ENCODE measurements at regions not wholly inside any gene's neighbourhood (a gene's known extent, or its start where the extent isn't known, plus 50 kb on each side); places are given as distances from the start of the nearest gene placed in this dataset.

DNA sequence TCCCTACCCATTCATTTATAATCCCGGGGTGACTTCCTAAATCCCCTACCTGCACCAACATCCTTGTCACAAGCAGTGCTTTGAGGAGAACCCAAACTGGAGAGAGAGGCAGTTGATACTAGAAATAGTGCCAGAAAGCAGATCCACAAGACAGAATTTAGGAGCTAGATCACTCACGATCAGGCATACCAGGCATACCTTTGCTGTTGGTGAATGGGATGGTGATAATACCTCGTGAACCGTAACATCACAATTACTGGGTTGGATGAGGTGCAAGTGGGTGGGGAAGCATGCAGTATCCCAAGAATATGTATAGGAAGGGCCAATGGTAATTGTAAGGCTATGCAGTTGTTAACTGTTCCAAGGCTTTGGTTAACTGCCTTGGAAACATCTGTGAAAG lies 129.3 kb downstream of the TMA16 start:
- DNase-seq: no peak

DNA sequence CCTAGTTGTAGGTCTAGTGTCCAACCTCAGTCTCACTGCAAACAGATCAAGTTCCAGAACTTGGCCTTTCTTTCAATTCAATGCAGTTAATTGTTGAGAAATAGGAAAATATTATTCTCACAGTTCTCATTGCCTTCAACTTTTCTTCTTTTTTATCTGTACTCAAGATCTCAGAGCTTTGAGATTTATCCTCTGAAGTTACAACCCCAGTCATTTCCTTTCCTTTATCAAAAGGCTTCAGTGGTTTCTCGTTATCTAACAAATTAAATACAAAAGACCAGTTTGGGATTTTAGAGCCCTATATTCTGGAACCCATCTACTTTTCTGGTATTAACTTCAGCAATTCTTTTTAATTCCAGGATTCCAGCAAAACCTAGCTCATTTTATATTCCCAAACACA lies 130.2 kb downstream of the TMA16 start:
- peak in 1 of 2 donors; percentile 10 for DNase-seq

DNA sequence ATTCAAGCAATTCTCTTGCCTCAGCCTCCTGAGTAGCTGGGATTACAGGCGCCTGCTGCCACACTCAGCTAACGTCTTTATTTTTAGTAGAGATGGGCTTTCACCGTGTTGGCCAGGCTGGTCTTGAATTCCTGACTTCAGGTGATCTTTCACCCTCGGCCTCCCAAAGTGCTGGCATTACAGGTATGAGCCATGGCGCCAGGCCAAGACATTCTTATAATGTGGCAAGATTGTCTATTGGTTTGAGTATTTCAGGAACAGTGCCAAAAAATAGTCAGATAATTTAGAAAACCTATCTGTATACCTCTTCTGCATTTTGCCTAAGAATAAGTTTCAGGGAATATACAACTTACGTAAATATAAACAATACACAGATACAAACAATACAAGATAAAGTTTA lies 136.8 kb downstream of the TMA16 start:
- no peak for DNase-seq

DNA sequence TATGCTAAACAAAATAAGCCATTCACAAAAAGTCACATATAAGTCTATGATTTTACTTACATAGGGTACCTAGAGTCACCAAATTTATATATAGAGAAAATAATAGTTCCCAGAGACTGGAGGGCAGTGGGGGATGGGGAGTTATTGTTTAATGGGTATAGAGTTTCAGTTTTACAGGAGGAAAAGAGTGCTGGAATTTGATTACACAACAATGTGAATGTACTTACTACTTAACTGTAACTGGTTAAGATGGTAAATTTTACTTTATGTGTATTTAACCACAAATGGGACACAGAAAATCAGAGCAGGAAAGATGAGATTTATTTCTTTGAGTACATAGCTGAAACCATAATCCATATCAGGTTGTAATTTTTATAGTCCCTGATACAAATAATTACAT lies 144.4 kb downstream of the TMA16 start:
- DNase-seq: no peak

DNA sequence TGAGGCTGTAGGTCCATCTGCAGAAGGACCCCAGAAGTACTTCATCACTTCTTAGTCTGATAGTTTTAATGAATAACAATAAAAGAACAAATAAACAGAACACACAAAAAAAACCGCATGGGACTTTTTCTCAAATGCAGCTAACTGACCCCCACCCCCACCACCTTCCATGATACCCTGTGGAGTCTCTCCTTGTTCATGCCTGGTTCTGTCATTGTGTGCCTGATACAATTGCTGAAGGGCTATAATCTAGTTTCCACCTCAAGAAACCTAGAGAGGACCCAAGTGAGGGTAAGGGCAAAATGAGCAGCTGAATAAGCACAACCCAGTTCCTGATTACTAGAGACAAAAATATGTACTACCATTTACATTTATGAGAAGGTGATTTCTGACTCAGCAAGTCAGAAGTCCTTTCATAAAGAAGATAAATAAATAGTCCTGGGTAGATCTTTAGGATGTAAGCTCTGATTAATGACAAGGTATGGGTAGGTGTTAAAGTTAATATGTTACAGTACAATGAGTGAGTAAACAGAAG lies 155.1 kb downstream of the TMA16 start:
- no peak for DNase-seq

DNA sequence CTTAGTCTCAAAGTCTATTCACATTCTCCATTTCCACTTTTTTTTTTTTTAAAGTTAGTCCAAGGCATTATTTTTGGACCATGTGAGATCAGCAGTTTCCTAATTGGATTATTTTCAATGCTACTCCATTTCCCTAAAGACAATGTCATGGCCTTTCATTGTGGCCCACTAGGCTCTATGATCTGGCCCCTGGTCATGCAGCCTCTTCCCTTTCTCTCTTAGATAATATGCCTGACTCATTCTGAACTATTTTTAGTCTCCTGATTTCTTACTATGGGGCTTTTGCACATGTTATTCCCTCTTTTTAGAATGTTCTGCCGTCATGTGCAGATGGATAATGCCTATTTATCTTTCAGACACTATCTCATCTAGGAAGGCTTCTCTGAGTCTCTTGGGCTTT lies 157.3 kb downstream of the TMA16 start:
- no peak for DNase-seq

DNA sequence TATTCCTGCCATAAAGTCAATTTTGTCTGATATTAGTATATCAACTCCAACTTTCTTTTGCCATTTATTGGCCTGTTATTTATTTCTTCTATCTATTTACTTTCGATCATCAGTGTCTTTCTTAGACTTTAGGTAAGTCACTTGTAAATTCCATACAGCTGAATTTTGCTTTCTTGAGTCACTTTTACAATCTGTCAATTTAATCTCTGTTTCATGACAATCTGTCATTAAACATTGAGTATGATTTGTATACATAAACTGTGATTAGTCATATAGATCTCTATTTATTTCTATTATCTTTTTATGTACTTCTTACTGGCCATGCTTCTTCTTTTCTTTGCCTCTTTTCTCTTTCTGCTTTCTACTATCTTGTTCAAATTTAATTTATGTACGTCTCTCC lies 160.1 kb downstream of the TMA16 start:
- DNase-seq: no peak

DNA sequence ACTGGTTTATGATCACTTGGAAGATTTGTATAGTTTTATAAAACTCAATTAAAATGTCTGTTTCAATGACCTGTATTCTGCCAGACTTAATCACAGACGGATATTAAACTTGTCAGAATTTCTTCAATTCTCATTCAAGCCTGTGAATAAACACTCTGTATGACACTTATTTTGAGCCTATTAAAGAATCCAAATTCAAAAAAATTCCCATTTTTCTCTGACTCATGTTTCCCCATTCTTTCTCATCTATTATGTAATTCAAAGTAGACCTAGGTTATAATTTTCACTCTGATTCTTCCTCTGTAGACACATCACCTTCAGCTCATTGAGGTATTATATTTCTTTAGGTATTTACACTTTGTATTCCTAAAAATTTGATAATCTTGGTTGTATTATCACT lies 166.1 kb downstream of the TMA16 start:
- no peak for DNase-seq

DNA sequence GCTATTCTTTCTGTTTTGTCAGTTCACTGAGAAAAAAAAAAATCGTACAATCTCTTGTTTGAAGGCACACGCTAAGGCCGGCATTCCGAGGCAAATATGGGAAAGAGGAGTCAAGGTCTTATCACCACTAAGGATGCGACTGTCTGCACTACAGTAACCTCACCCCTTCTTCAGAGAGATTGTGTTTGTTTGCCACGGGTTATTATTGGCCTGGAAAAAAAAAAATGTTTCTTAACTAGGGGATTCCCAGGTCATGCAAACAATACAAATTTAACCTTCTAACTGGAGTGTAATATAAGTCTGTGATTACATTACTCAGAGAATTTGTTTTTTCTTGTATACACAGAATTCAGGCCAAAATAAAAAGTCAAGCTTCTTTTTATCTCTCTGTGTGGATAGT lies 168.3 kb downstream of the TMA16 start:
- DNase-seq: no peak

DNA sequence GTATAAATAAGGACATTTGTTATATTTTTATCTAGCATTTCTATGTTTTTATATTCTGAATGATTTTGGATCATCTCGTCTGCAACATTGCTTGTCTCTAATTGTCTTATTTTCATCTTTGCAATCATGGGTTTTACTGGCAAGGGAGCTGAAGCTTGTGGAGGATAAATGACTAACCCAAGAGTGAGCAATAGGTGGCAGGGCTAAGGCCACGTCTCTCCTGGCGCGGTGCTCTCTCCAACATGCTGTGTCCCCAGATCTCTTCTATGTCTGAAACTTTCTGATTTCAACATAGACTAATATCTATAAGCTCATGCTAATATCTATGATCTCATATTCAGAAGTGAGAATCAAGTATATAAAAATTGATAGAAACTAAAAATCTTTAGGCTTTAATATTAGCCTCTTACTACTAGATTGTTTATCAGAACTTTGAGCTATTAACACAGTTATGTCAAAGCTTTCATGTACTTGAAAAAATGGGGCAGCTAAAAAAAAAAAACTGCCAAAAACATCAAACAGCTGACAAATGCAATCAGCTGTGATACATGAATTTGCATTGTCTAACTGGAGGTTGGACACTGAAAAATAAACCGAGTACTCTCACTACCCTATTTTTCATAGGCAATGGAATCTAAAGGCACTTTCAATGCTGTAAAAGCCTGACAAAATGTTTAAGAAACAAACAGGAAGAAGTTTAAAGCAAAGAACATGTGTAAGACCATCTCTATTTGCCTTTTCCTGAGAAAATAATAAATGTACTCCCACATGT lies 169.2 kb downstream of the TMA16 start:
- DNase-seq: no peak

DNA sequence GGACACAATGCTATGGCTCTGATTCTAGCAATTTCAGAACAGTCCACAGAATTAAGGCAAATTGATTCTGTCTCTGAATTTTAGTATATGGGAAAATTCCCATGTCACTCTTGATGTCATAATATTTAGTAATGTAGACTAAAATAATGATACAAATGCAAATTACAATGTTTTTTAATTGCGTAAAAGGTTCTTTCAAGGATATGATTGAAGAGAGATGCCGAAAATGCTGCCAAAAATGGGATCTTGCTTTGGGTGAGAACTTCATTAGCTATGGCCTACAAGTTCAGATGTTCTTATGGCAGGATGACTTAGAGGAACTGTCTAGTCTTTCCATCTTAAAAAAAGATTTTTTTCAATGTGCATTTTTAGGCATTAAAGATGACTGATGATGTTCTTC lies 170.6 kb downstream of the TMA16 start:
- DNase-seq: no peak

DNA sequence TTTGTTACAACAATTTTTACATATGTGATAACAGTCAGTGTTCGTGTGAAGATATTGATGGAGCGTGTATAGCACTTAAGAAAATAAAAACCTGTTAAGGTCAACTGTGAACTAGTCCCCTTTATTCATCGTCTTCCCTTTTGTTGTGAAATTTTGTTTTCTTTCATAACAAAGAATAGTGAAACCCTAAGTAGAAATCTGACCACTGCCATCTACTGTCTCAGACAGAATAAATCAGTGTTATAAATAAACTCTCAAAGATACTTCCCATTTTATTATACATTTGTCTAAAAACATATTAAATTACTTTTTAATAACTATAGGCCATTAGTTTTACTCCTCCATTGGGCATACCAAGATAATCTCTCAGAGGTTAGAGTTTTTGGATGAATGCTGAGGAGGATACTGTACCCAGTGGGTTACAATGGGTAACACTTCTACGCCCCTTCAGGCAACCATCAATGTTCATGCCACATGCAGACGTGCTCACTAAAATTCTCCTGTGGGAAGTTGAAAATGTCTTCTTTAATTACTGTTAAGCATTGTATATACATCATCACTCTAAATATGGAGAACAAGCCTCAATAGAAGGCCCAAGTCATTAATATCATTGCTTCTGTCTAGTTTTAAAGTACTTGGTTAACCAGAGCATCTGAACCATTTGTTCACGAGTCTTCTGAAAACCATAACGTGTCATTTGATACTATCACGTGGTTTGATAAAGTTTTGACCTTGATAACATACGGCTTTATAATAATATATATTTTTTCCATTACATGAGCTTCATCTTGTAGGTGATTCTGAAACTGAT lies 171.2 kb downstream of the TMA16 start:
- DNase-seq: no peak

DNA sequence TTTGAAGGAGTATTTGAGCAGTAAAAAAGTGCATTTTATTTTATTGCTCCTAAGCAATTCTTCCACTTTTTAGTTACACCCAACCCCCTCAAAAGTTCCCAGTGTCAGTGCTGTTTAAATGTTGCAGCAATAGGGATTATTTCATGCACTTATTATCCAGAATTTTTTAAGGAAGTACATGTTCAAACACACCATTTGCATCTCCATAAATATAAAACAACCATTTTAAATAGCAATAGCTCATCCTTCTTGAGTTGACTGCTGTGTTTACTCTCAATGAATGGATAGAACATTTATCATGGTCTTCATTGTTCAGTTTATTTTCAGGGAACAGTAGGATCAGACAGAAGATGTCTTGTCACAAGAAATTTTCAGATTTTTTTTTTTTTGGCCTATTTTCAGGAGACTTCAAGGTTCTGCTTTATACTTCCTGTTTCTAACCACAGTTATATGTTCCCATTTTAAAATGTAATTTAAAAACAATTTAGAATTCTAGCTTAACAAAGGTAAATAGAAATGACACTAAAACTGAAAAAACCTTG lies 171.9 kb downstream of the TMA16 start:
- no peak for DNase-seq

DNA sequence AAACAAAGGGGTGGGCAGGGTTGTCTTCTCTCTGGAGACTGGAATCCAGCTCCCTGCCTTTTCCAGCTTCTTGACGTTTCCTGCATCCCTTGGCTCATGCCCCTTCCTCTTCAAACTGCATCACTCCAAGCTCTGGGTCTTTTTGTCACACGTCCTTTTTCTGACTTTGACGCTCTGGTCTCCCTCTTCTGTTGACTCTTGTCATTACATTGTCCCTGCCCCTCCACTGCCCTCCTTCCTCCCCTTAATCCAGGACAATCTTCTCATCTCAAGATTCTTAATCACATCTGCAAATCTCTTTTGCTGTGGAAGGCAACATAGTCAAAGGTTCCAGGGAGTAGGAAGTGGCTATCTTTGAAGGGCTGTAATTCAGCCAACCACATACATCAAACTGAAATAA lies 178.3 kb downstream of the TMA16 start:
- no peak for DNase-seq

DNA sequence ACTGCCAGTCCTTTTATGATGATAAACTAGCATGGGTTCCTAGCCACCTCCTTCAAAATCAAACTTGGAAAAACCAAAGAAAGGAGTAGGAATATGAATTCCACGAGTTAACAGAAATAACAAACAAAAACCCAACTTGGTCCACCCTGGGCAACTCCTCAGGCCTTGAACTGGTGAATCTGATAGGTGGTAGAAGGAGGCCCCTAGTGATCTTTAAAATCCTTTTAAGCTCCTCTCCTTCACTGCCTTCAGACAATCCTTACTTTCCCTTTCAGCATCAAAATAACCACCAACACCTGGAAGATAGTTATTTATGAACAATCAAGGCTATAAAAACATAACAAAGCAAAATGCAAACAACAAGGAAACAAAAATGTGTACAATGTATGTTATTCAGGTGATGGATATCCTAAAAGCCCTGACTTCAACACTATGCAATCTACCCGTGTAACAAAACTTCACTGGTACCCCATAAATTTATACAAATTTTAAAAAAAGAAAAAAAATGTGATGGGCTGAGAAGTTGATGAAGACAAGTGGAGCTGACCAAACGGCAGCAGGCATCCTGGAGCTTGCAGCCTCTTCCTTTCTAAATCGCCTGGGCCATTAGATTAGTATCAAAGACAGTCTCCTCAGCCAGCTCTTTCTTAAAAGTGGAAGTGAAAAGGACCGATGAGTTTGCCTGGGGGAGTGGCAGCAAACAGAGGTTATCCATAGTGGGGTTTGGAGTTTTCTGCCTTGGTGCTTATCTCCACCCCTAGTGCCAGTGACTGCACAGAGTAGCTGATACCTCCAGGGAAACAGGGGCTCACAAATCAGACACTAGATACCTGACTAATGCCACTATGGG lies 179.6 kb downstream of the TMA16 start:
- DNase-seq: peak in 1 of 2 donors; percentile 13

DNA sequence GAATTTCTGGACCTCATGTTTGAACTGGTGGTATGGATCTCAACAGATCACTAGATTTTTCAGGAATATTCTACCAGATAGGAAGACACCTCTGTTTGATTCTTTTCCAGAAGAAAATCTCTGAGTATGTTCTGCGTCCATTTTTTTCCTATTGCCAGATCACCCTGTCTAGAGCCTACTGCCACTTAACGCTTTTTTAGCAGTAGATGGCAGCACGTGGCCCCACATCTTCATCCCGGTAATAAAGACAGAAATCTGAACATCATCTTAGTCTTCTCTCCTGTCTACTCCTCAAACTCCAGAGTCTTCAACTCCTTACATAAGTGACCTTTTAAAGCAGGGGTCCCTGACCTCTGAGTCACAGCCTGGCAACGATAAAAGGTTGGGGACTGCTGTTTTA lies 184.7 kb downstream of the TMA16 start:
- DNase-seq: no peak

DNA sequence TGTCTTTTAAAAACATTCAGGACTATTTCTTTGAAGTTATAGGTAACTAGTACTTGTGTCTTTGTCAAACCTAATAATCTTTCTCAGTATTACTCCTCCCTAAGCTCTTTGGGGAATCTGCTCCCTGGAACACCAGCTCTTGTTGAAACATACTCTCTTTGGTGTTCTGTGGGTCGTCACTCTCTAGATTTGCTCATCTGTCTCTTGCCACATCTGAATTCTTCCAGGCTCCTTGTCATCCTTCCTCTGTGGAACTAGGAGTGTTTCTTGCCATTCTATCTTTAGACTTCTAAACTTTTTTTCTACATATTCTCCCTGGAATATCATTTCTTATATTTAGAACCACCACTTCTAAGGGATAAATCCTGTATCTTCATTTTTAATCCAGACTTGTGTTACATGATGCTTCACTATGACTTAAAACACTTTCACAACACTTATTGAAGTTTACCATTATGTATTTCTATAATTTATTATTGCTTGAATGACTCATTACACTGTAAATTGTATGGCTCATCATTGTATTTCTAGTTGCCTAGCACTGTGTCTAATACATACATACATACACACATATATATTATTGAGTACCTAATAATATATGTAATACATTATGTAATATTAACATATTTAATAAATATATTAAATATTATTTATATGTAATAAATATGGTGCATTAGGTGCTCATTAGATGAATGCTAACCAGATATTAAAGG lies 186.1 kb downstream of the TMA16 start:
- DNase-seq: no peak

DNA sequence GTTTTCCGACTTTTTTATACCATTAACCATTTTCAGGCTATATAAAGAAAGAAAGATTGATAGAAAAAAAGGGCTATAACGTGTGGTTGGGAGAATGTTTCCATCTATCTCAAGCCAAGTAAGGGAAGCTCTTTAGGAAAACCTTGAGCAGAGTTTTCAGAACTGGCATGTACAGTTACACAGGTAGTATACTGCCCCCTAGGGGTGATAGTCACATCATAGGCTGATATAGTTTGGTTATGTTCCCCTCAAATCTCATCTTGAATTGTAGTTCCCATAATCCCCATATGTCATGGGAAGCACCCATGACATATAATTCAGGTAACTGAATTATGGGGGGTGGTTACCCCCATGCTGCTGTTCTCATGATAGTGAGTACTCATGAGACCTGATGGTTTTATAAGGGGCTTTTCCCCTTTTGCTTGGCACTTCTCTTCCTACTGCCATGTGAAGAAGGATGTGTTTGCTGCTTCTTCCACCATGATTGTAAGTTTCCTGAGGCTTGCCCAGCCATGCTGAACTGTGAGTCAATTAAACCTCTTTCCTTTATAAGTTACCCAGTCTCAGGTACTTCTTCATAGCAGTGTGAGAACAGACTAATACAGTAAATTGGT lies 186.8 kb downstream of the TMA16 start:
- peak; percentile 20 to 71 for DNase-seq

DNA sequence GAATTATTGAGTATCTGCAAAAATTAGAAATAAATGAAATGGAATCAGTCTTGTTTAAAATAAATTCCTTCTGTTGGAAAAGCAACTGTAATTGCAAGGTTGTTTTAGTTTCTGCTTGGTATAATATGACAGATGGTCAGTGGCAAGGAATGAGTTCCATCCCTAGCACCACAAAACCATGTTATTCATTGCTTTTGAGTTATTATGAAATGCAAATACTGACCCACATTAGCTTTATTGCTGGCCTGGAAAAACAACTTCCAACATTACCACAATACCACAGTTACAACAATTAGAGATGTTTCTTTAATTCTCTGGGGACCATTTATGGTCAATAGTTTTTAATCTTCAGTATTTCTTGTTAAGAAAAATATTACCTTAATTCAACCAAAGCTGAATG lies 194.4 kb downstream of the TMA16 start:
- DNase-seq: no peak

DNA sequence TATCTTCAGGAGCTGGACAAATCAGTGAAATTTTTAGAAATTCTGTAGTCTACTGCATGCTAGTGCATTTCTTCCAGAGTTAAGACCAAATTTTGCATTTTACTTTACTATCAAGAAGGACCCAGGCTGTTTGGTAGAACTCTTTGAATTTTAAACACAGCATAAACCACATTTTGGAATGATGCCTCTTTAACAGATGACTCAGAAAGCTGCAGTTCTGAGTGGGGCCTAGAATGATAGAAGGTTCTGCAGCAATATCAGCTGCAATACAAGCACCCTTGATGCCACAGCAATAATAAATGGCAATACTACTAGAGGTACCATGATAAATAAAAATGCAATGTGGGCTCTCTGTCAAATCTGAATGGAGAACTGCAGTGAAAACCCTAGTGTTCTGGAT lies 198.7 kb downstream of the TMA16 start:
- DNase-seq: no peak

DNA sequence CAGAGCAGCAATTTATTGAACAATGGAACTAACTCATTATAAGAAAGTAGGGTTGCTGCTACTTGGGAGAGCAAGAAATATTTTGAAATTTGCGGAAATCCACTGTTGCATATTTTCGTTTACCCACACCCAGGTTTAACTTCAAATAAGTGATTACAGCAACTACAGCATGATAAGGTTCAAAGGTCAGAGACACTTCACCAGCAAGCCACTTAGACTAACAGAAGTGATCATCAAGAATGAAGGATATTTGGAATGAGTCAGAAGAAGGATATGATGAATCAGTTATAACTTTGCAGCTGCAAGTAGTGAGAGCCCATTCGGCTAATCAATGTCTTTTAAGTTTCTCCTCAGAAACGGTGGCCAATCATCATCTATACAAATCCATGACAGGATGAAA lies 199.3 kb downstream of the TMA16 start:
- no peak for DNase-seq

DNA sequence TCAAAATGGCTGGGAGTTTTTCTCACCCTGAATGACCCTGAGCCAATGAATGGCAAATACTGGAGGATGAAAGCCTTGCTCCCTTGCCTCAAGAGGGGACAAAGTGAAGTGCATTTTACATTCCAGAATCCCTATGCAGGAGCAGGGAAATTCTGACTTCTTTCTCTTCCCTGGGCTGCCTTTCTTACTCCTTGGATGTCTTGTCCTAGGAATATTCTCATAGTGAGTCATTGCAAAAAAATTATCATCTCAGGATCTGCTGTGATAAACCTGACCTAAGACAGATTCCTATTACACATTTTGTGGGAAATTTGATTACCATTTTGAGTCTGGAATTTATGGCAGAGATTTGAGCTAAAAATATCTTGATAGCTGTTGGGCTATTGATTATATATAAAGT lies 199.9 kb downstream of the TMA16 start:
- no peak for DNase-seq

All from CD4-positive, alpha-beta T cell treated with Interleukin-4 for 1 hour (primary cell).